BLaER1 treated with 17β-estradiol and CSF1 and Interleukin-3, amounts not matched to agents 10 nM and 100 nM (cell line): ENCODE measurements at regions not wholly inside any gene's neighbourhood (a gene's known extent, or its start where the extent isn't known, plus 50 kb on each side); places are given as distances from the start of the nearest gene placed in this dataset.

Experiments used
- H3K27ac ChIP-seq, 11 experiments: shearing (Covaris generic); formaldehyde crosslinking; 2 replicates each; pipeline ENCODE4 v1.8.1; 2022
- H3K27me3 ChIP-seq, 11 experiments: shearing (Covaris generic); formaldehyde crosslinking; 2 replicates each; pipeline ENCODE4 v1.8.1; 2022
- H3K36me3 ChIP-seq, 11 experiments: shearing (Covaris generic); formaldehyde crosslinking; 2 replicates each; pipeline ENCODE4 v1.8.1; 2022
- H3K4me1 ChIP-seq, 10 experiments: shearing (Covaris generic); formaldehyde crosslinking; 2 replicates each; pipeline ENCODE4 v1.8.1; 2022
- H3K4me2 ChIP-seq, 11 experiments: shearing (Covaris generic); formaldehyde crosslinking; 2 replicates each; pipeline ENCODE4 v1.8.1; 2022
- H3K4me3 ChIP-seq, 10 experiments: shearing (Covaris generic); formaldehyde crosslinking; 2 replicates each; pipeline ENCODE4 v1.8.1; 2022
- H3K9ac ChIP-seq, 11 experiments: shearing (Covaris generic); formaldehyde crosslinking; 2 replicates each; pipeline ENCODE4 v1.8.1; 2022
- H3K9me3 ChIP-seq, 11 experiments: shearing (Covaris generic); formaldehyde crosslinking; replicated peaks in 1 of 11; 2 replicates each; pipeline ENCODE4 v1.8.1; 2022
- H4K20me1 ChIP-seq, 11 experiments: shearing (Covaris generic); formaldehyde crosslinking; 2 replicates each; pipeline ENCODE4 v1.8.1; 2022
- Cebpa-rat ChIP-seq, 11 experiments: shearing (Covaris generic); IDR thresholded peaks; 2 replicates each; pipeline ENCODE4 v1.8.1; 2022

- H3K9ac ChIP-seq = peak overlapping the region; percentile 82 to 94 (median 87)
- peaks cover 52 to 89% (median 70%) of the 10 kb centered on the region in 11 experiments; a peak in 20 of 22 replicates for H4K20me1 ChIP-seq
- TF ChIP-seq Cebpa-rat (IDR thresholded peaks at IDR 0.05) = no peak
- peak overlapping the region; percentile 64 to 84 (median 76) for H3K4me3 ChIP-seq
- H3K9me3 ChIP-seq = no peaks in the 10 kb centered on the region
- H3K4me1 ChIP-seq = peaks cover 24 to 57% (median 35%) of the 10 kb centered on the region in 10 experiments
- H3K36me3 ChIP-seq = peaks cover 0 to 20% (median 6%) of the 10 kb centered on the region in 11 experiments; a peak in 7 of 22 replicates
- H3K27me3 ChIP-seq = peaks cover 77 to 98% (median 88%) of the 10 kb centered on the region in 11 experiments
- peak overlapping the region; percentile 80 to 94 (median 92) for H3K4me2 ChIP-seq
- H3K27ac ChIP-seq = peak overlapping the region in 9 of 11 experiments; percentile 87 to 96 (median 93); a peak in 16 of 22 replicates
Measured at GRCh38 chr22:46073683-46074504, 76.4 kb upstream of the PPARA start.

DNA sequence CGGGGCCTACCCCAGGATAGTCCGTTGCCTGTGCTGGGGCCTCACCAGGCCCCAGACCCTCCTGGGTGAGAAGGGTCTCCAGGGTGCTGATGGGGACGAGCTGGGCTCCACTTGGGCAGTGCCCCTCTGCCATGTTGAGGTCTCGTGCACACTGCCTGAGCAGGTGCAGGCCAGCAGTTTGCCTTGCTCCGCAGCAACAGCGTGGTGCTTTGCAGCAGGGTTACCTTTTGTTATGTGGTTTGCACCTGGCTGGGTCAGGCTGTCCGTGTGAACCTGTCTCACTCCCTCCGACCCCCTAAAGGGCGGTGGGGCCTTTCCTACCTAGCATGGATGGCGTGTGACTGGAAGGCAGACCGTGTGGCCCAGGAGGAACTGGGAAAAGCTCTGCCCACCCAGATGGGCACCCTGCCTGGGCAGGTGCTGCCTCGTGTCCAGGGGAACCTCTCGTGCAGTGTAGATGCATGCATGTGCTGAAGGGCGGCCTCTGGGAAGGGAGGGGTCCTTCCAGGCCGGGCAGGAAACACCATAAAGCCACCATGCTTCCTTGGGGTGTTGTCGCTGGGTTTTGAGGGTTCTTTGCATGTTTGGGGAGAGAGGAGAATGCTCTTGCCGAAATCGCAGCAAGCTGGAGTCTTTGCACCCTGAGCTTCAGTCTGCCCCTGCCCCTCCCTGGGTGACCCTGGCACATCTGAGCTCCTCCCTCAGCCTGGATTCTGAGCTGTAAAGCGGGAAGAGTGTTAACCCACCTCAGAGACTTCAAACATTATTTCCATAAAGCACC, 75.4 kb upstream of the PPARA start:
- H3K9ac ChIP-seq = peak overlapping the region; percentile 82 to 94 (median 87); a peak in 21 of 22 replicates
- TF ChIP-seq Cebpa-rat (IDR thresholded peaks at IDR 0.05) = no peak
- H3K36me3 ChIP-seq = peaks cover 0 to 30% (median 7%) of the 10 kb centered on the region in 11 experiments; a peak in 9 of 22 replicates
- H3K4me3 ChIP-seq = peak overlapping the region; percentile 64 to 84 (median 76)
- peaks cover 66 to 88% (median 77%) of the 10 kb centered on the region in 11 experiments for H3K27me3 ChIP-seq
- H4K20me1 ChIP-seq = peaks cover 63 to 94% (median 80%) of the 10 kb centered on the region in 11 experiments; a peak in 21 of 22 replicates
- peak overlapping the region; percentile 80 to 94 (median 92) for H3K4me2 ChIP-seq
- H3K9me3 ChIP-seq = no peaks in the 10 kb centered on the region
- H3K27ac ChIP-seq = peak overlapping the region in 4 of 11 experiments; percentile 88 to 93 (median 92); a peak in 7 of 22 replicates
- peaks cover 17 to 46% (median 30%) of the 10 kb centered on the region in 10 experiments for H3K4me1 ChIP-seq

DNA sequence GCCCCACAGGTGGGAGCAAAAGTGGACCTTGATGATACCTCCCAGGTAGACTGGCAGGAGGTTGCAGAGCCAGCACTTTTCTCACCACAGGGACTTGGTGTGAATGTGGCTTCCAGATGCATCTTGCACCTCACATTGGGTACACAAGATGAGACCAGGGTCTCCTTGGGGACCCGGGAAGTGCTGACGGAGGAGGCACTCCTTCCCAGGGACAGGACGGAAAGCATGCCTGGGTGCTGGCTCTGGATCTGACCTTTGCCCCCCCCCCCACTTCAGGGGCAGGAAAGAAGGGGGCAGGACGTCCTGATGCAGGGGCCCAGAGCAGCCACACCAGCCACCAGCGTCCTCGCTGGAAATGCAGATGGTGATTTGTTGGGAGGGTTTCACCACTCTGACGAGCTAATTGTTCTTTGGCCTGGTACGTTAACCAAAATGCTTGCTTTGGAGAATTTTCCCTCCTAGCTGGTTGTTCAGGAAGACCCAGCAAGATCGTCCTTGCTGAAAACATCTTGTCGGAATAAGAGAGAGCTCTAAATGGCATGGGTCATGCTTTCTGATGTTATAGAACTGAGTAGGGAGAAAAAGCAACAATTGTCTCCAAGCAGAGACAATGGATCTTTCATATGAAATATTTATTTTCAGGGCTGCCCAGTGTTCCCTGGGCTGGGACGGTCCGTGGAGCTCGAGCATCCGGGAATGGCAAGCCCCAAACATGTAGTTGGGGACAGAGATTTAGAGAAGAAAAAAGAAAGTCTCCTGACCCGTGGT, 74.4 kb upstream of the PPARA start:
- Histone ChIP-seq H4K20me1 (peaks cover 73 to 97% (median 87%) of the 10 kb centered on the region in 11 experiments; a peak in 21 of 22 replicates), H3K9ac (peak overlapping the region in 4 of 11 experiments; percentile 85 to 93 (median 89); a peak in 6 of 22 replicates), H3K4me2 (peak overlapping the region; percentile 80 to 94 (median 92); a peak in 21 of 22 replicates), H3K4me1 (peaks cover 16 to 39% (median 23%) of the 10 kb centered on the region in 10 experiments), H3K36me3 (peaks cover 0 to 31% (median 7%) of the 10 kb centered on the region in 11 experiments; a peak in 9 of 22 replicates), H3K9me3 (no peaks in the 10 kb centered on the region), H3K4me3 (peak overlapping the region in 1 of 10 experiments; percentile 76; a peak in 1 of 20 replicates), H3K27me3 (peaks cover 57 to 78% (median 67%) of the 10 kb centered on the region in 11 experiments), H3K27ac (no peak overlapping the region)
- no peak for TF ChIP-seq Cebpa-rat (IDR thresholded peaks at IDR 0.05)

- no peaks in the 10 kb centered on the region for H3K9me3 ChIP-seq
- H3K27me3 ChIP-seq = peaks cover 48 to 69% (median 59%) of the 10 kb centered on the region in 11 experiments
- H3K36me3 ChIP-seq = peaks cover 0 to 35% (median 7%) of the 10 kb centered on the region in 11 experiments; a peak in 9 of 22 replicates
- H3K27ac ChIP-seq = no peak overlapping the region
- H3K9ac ChIP-seq = peak overlapping the region in 7 of 11 experiments; percentile 5 to 38 (median 25); a peak in 7 of 22 replicates
- H3K4me3 ChIP-seq = no peak overlapping the region
- peak overlapping the region in 1 of 11 experiments; percentile 4; a peak in 1 of 22 replicates for H3K4me2 ChIP-seq
- TF ChIP-seq Cebpa-rat (IDR thresholded peaks at IDR 0.05) = no peak
- peaks cover 81 to 100% (median 94%) of the 10 kb centered on the region in 11 experiments; a peak in 21 of 22 replicates for H4K20me1 ChIP-seq
- H3K4me1 ChIP-seq = peaks cover 16 to 39% (median 23%) of the 10 kb centered on the region in 10 experiments
Measured at GRCh38 chr22:46076651-46077339, 73.5 kb upstream of the PPARA start.

GRCh38 chr22:46077669-46078099, 72.6 kb upstream of the PPARA start:
- Histone ChIP-seq H3K9ac (peak overlapping the region in 3 of 11 experiments; percentile 31 to 38 (median 37); a peak in 1 of 22 replicates), H3K9me3 (no peaks in the 10 kb centered on the region), H3K4me2 (no peak overlapping the region), H3K27me3 (peaks cover 39 to 60% (median 50%) of the 10 kb centered on the region in 11 experiments), H3K27ac (no peak overlapping the region), H4K20me1 (peaks cover 81 to 100% (median 92%) of the 10 kb centered on the region in 11 experiments; a peak in 21 of 22 replicates), H3K4me1 (peaks cover 16 to 35% (median 22%) of the 10 kb centered on the region in 10 experiments), H3K36me3 (peaks cover 0 to 35% (median 7%) of the 10 kb centered on the region in 11 experiments; a peak in 9 of 22 replicates), H3K4me3 (no peak overlapping the region)
- TF ChIP-seq Cebpa-rat (IDR thresholded peaks at IDR 0.05) = no peak

- no peak overlapping the region for H3K4me2 ChIP-seq
- TF ChIP-seq Cebpa-rat (IDR thresholded peaks at IDR 0.05) = no peak
- no peak overlapping the region for H3K4me3 ChIP-seq
- no peak overlapping the region for H3K27ac ChIP-seq
- H3K4me1 ChIP-seq = peaks cover 16 to 35% (median 22%) of the 10 kb centered on the region in 10 experiments
- H3K36me3 ChIP-seq = peaks cover 0 to 36% (median 7%) of the 10 kb centered on the region in 11 experiments; a peak in 9 of 22 replicates
- H4K20me1 ChIP-seq = peaks cover 78 to 97% (median 91%) of the 10 kb centered on the region in 11 experiments; a peak in 21 of 22 replicates
- H3K9me3 ChIP-seq = no peaks in the 10 kb centered on the region
- peak overlapping the region in 3 of 11 experiments; percentile 2 to 19 (median 11); a peak in 2 of 22 replicates for H3K9ac ChIP-seq
- H3K27me3 ChIP-seq = peaks cover 31 to 52% (median 42%) of the 10 kb centered on the region in 11 experiments
Measured at GRCh38 chr22:46078241-46079092, 71.9 kb upstream of the PPARA start.
